Islet precursor cell (in vitro differentiated cells): ENCODE measurements at regions not wholly inside any gene's neighbourhood (a gene's known extent, or its start where the extent isn't known, plus 50 kb on each side); places are given as distances from the start of the nearest gene placed in this dataset.

Experiments
- DNase-seq: peaks from one replicate; pipeline ENCODE4 v3.0.0-alpha.2; 2018

DNA sequence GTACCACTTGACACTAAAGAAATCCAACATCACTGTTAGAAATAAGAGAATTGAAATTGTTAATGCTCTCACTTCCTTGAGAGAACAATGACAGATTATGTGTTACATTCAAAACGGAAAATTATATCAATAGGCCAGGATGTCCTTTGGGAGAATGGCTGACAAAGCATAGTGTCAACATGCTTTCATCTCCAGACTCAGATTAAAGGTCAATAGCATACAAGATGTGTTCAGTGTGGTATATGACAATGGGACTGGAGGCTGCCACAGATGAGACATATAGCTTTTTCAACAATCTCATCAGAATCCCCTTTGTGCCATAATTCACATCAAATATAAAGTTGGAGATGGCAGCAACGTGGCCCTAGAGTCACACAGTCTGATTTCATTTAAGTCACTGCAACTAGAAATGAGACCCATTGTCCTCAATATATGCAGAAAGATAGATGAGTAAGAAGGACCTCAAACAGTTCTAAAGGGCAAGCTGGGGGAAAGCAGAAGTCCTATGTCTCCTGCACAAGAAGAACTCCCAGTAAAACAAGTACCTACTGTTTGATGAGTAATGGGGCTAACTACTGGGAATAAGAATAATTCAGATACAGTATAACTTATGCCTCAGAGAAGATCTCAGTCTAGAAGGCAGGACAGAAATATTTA lies 327.9 kb downstream of the TTLL7 start:
- DNase-seq: no peak

DNA sequence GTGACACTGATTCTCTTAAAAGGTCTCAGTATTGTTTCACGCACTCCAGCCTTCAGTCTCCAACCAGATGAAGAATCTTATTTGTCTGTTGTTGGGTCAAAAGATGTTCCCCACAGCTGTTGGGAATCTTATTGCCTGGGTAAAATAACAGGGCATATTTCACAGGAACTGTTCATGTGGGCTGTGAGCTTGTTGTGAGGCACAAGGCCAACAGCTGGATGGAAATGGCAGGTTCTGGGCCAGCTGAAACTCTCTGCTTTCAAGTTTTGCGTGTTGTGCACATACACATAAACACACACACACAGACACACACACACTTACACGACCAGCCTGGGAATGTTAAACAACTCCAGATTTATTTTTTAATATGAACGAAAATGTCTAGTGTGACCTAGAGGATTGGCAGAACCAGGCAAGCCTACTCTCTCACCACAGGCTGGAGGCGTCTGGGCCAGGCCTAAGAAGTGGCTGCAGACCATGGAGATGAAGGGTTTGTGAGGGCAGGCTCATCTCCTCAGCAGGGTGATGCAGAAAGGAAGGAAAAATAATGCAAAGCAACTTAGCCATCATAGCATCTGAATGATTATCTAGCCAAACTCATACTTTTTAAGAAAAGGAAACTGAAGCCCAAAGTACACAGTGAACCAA lies 357.0 kb downstream of the TTLL7 start:
- no peak for DNase-seq

DNA sequence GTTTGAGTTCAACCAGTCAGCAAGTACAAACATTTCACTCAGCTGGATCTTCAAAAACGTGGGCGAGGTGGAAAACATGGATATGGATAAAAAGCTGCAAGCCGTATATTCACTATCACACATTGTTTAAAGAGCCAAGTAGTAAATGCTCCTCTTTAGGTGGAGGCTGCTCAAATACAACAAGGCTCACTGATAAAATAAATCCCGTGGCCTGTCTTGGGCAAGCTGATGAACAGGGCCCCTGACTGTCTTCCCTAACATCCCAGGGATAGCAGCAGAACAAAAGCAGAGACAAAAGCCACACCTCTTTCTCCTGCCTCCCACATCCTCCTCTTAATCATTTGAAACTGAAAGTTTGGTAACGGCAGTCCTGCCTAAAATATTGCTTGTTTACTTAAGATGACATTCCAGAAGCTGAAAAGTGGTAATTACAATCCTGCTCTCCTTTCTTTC lies 357.7 kb downstream of the TTLL7 start:
- DNase-seq: no peak

DNA sequence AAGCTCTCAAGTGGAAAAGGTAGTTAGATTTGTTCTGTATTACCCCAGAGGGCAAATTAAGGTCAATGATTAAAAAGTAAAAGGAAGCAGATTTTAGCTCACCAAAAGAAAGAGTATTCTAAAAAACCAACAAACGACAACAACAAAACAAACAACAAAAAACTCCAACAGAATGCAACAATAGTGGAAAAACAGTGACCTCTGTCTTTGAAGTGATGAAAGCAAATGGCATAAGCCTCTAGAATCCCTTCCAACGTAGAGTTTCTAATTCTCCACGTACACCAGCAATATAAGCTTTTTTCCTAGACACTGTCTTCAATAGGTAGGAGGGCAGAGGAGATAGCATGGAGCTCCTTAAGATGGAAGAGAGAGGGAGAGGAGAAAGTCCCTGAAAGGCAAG lies 359.1 kb downstream of the TTLL7 start:
- DNase-seq: no peak

DNA sequence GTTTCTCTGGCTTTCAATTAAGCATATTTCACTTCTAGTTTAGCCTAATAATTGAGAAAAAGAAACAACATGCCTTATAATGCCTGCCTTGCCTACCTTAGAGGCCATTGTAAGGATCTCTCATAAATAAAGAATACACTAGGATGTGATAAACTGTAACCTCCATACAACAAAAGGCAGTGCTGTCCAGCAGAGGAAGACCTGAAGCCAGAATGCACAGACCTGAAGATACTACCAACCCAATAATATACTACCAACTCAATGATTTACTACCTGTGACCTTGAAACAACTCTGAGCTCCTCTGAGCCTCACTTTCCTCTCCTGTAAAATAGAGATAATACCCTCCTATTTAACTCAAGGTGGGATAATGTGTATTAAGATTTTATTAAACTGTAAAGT lies 361.3 kb downstream of the TTLL7 start:
- DNase-seq: no peak

DNA sequence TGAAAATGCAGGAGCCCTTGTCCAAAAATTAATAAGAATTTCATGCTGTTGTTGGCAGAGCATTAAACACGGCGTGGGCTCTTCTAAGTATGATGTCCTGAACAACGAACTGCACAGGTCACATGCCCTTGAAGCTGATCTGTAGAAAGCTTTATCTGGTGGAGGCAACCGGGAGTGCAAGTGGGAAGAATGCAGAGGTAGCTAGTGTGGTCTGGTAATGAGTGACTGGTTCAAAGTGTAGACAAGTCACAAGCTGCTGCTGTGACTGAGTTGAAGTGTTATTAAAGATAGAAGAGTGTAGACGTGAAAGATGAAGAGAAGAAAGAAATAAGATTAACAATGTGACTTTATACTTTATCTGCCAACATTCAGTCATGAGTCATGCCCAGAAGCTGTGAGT lies 361.9 kb downstream of the TTLL7 start:
- DNase-seq: no peak

DNA sequence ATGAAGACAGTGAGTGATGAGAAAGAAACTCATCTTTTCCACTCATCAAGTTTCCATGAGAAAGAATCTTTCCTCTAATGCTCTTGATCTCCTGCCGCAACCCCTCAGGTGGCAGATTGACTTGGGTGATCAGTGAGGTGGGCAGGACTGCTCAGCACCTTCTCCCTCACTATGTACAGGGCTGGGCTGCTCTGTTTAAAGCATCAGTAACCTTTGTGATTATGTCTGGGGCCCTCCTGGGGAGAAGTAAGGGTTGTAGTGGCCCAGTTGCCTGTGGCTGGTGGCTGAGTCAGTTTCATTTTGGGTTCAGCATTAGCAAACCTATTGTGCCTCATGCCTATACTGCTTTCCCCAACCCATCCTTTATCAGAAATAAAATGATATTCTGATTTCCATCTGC lies 366.0 kb downstream of the TTLL7 start:
- DNase-seq: no peak

DNA sequence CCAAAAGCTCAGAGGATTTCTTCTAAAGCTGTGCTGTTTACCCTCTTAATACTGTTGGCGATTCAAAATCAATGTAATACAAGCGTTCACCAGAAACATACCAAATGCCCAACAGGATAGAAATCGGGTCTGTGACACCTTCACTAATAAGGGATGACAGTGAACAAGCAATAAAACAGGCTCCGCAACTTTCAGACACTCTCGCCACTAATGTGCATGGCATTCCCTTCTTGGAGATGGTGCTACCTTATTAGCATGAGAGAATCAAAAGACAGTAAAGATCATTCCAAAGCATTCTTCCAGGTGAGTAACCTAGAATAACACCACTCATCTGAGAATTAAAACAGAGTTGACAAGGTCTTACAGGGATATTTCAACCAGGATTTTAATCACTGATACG lies 367.1 kb downstream of the TTLL7 start:
- DNase-seq: no peak

DNA sequence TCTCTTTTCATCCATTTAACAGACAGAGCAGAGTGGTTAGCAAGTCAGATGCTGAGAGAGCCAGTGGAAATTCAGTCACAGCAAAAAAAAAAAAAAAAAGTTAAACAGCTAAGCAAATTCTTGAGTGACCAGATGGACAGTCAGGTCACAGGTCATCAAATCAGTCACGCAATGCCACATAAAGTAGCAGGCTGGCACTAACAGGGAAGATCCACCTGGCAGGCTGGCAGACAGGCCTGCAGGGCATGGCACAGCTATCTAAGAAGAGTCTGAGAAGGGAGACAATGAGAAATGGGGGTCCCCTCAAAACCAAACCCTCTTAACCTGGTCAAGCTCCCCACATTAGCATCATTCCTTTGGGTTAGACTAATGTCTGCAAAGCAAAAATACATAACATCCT lies 371.9 kb downstream of the TTLL7 start:
- no peak for DNase-seq

DNA sequence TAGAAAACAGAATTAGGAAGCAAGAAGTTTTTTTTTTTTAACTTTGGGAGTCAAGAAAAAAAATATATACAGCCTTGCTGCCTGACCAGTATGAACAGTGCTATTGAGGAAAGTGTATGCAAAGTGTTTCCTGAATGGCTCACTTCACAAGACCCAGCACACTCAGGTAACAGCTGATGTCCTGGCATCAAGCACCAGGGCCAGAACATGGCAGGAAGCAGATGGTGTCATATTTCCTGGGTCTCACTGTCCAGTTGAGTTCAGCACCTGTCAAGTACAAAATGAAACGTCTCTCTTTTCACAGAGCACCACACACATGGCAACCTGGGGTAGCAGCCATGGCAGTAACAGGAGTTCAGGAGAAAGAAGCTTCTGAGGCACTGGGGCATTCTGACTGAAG lies 372.3 kb downstream of the TTLL7 start:
- no peak for DNase-seq

DNA sequence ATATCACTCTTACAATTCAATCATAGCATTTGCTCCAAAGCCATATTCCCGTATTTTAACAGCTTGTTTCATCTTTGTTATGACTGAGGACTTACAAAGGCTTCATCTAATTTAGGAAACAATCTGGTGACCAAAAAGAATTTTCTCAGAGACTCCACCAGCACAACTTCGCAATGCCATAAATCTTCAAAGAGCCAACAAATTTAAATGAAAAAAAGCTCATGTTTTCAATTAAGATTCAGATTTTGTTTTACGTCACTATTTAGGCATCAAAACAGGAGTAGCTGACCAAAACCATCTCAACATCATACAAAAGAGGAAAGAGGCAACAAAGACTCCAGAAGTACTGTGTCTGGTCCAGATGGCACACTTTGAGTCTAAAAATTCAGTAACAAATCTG lies 373.3 kb downstream of the TTLL7 start:
- DNase-seq: no peak

DNA sequence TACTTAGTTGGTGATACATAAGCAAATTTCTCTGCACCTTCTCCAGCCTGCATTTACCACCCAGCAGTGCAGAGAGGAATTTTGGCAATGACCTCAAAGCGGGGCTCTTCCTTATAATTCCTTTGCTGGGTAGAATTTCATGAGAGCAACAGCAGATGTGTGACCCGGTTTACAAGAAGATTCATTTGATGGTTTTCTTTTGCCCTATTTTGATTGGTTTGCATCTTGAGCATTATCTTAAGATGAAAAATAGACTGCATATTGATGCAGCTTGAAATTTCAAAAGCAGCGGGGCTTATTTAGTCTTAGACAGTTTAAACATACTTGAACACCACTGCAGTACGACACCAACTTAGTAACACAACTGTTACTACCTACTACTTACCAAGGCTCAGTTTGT lies 378.9 kb downstream of the TTLL7 start:
- DNase-seq: no peak

DNA sequence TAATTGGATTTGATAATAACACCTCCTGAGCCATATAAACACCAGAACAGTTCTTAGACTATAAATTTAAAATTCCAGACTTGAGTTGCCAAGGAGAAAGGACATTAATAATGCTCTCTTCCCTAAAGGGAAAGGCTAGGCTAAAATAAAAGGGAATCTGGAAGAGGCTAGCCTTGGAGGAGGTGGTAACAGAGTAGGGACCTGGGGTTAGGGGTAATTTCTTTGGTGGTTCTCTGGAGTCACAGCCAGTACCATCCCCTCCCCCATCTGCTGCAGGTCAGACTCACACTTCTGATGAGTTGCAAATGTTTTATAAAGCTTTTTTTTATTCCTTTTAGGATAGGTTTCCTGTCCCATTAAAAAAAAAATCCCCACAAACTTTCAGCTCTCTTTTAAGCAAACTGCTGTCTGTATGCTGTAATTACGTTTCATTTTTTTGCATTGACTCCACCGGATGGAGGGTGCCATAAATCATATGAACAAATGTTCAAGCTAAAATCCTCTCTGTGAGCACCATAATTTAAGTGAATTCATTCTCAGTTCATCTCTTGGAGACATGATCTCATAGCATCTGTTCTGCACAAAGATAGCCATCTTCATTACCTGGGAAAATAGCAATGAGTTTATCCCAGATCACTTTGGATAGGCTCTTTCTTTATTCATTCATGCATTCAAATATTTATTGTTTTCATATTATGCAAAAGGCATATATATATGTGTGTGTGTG lies 379.6 kb downstream of the TTLL7 start:
- no peak for DNase-seq

DNA sequence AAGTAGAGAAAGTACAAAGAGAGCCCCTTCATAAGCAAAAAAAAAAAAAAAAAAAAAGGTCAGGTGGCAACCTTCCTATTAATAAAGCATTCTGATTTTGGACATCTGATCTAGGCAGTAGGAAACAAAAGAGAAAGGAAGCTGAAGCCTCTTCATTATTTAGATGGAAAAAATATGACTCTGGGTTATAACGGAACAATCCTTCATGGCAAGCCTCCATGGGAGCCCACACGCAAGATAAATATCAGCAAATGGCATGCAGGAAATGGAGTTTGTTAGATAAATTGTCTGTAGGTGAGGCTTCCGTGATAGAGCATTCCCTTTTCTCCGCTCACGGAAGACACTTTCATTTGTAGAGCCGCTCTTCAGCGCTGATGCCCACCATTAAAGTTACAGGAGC lies 381.0 kb downstream of the TTLL7 start:
- DNase-seq: no peak

DNA sequence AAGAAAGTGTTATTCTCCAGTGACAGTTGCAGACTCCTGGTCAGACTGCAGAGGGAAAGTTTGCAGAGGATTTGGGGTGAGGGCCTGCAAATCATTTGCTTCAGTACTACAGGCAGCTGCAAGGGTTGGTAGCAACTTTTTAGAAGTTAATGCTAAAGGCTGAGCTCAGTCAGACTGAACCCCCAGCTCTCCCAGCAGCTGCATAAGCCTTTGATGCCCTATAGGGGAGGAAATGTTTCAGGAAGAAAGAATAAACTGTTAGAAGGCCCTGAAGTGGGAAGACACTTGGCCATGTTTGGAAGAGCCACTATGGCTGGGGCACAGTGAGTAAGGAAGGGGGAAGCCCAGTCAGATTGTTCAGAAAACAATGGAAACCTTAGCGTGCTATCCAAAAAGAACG lies 383.6 kb downstream of the TTLL7 start:
- DNase-seq: no peak

DNA sequence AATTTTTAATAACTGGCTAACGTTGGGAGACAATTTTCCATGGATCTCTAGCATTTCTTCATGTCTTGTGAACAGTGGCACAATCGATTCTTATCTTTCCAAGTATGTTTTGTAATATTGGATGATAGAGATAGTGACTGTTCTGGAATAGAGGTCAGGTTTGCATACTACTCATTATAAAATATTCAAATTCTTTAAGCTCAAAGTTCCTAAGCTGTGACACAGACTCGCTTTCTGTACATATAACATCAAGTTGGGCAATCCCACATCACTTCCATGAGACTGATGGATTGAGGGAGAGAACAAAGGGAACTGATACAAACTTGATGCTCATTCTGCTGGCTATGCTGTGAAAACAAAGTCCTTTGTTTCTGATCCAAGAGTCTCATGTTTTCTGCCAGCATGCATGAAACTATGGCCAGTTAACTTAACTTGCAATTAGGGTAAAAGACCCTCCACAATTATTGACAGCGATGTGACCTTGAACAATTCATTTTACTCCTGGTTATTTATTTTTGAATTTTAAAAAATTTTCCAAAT lies 392.4 kb downstream of the TTLL7 start:
- no peak for DNase-seq

DNA sequence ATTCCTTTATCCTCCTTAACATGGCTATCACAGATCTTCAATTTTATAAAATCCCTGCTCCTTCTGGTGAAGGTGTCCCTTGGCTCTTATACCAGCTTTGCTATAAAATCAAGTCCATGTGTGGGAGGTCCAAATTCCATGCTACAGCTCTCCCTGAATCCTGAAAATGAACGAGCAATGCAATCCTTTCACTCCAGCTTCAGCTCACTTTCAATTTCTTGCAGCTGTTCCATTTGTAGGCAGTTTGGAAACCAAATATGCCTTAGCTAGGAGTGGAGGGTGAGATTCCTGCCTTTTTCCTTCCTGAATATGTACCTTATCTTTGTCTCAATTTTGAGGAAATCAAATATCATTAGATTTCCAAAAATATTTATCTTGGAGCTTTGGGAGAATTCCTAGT lies 402.6 kb downstream of the TTLL7 start:
- no peak for DNase-seq

DNA sequence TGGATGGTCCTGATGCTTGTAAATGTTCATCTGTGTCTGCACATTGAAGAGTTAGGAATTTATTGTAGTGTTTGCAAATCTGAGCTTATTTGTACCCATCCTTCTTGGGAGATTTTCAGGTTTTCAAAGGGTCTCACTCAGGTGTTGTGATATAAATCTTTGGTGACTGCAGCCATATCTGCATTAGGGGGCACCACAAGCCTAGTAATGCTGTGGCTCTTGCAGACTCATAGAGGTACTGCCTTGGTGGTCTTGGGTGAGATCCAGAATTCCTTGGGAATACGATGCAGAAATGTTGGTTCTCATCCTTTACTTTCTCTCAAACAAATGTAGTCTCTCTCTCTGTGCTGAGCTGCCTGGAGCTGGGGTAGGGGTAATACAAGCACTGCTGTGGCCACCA lies 405.9 kb downstream of the TTLL7 start:
- no peak for DNase-seq

DNA sequence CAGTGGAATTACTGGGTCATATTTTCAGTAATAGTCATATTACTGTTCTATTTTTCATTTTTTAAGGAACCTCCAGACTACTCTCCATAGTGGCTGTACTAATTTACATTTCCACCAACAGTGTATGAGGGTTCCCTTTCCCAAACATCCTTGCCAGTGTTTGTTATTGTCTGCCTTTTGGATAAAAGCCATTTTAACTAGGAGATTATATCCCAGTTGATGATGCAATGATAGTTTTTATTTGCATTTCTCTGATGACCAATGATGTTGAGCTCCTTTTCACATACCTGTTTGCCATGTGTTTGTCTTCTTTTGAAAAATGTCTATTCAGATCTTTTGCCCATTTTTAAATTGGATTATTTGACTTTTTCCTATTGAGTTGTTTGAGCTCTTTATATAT lies 410.8 kb downstream of the TTLL7 start:
- DNase-seq: no peak

DNA sequence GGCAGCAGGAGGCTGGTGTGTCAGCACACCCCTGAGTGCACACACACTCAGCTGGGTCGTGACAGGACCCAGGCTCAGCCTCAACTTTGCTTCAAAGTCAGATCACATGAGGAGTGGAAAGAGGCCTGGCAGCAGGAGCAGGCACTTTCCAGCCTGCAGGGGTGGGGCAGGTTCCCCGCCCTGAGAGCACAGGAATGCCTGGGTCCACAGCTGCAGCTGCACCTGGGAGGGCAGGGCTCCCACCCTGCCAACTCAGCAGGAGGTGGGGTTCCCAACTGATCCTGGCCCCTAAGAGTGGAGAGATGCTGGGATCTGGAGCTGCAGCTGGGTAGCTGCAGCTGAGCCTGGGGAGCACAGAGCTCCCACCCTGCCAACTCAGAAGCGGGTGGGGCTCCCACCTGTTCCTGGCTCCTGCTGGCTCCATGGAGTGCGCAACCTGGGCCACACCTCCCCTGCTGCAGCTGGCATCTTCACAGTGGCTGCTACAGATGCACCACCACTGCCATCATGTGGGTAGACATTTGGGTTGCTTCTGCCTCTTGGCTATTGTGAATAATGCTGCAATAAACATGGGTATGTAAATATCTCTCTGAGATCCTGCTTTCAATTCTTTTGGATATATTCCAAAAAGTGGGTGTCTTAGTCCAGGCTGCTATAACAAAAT lies 415.4 kb downstream of the TTLL7 start:
- no peak for DNase-seq

DNA sequence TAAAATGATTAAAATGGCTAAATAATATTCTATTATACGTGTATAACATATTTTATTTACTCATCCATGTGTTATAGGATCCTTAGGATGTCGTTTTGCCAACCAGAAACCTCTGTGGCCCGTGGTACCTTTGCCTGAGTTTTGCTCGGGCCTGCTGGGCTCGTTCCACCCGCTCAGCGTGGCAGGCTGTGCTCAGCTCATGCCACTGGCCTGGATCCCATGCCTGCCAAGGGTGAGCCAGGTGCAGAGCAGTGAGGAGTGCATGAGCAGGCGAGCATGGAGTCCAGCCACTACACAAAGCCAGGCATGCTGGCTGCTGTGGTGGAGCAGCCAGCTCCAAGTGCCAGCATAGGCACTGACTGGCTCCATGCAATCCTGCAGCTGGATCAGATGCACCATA lies 417.2 kb downstream of the TTLL7 start:
- no peak for DNase-seq

DNA sequence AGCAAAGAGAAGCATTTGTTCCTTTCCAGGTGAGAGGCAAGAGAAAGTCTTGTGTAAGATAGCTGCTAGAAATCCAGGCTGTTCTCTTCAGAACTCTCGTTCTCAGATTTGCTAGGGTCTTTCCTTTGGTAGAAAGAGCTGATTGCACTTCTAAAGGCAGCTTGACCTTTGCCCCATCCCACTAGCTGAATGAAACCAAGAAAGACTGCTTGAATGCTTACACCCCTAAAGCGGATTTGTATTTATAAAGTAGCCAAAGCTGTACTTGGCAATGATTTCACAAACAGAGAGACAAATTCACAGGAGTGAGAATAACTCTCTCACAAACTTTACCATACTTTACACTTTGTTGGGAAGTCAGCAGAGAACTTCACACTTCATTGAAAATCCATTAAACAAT lies 424.1 kb downstream of the TTLL7 start:
- DNase-seq: no peak

DNA sequence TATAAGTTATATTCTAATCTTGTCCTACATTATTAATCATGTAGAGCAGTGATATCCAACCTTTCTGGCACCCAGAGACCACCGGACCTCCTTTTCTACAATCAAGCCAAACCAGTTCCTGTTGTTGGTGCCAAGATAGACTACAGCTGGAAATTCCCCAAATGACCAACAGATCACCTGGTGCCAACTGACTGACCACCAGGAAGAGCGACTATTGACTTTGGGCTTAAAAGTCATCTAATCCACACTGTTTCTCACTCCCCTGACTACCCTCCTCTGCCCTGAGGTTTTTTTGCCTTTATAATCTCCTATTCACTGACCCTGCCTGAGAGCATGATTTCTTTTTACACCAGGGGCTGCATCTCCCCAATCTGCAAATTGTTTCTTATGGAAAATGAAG lies 425.2 kb downstream of the TTLL7 start:
- no peak for DNase-seq

DNA sequence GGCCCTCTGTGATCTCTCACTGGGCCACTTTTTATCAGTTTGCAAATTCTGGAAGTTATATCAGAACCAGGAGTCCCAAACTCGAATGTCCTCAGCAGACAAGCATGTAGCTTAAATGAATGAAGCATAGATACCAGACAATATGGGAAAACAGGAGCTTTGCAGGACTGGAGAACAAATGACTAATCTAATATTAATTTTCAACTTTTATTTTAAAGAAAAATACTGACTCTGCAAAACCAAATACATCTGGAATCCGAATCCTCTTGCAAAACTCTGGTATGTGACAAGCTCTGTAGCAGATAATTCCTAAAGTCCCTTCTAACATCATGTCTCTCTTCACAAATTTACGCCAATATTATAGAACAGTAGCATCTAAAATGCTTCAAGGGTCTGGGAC lies 427.4 kb downstream of the TTLL7 start:
- no peak for DNase-seq
